ENCODE measurements at regions not wholly inside any gene's neighbourhood (a gene's known extent, or its start where the extent isn't known, plus 50 kb on each side); places are given as distances from the start of the nearest gene placed in this dataset.
A peak's percentile ranks its signal among the peaks of the same experiment; 100 is the strongest.

DNA sequence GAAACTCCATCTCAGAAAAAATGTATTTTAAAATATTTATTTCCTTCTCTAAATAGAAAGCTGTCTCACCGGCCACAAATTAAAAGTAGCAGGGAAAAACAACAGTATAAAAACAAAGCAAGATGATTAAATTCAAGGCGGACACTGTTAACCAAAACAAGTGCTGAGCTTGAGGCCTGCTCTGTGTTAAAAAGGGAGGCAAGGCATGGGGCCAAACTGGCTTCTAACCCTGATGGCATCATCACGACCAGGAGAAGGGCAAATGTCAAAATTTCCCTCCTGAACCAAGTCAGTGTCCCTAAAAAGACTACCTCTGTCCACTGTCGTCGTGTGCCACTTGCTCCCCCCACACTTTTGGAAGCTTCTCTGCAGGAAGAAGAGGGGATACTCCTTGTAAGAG, 116.1 kb downstream of the MSX2 start:
- H3K9me3 ChIP-seq = no peaks in the 10 kb centered on the region; the same call in 2 of the 3 replicates
- TF ChIP-seq RAD21 (conservative IDR thresholded peaks at IDR 0.05 in 1 of 2, IDR thresholded peaks at IDR 0.05 in 1 of 2) (no peak), TFCP2L1 (CRISPR knock-in tag; IDR thresholded peaks at IDR 0.05) (no peak), SREBF2 (IDR thresholded peaks at IDR 0.05) (no peak), MYC (IDR thresholded peaks at IDR 0.05; ENCODE audit: borderline replicate concordance, low read length) (no peak), JUNB (IDR thresholded peaks at IDR 0.05) (no peak), EHMT2 (IDR thresholded peaks at IDR 0.05; ENCODE audit: low read depth) (no peak), RARB (CRISPR knock-in tag; IDR thresholded peaks at IDR 0.05) (no peak)
- TF ChIP-seq, protein P1, sequence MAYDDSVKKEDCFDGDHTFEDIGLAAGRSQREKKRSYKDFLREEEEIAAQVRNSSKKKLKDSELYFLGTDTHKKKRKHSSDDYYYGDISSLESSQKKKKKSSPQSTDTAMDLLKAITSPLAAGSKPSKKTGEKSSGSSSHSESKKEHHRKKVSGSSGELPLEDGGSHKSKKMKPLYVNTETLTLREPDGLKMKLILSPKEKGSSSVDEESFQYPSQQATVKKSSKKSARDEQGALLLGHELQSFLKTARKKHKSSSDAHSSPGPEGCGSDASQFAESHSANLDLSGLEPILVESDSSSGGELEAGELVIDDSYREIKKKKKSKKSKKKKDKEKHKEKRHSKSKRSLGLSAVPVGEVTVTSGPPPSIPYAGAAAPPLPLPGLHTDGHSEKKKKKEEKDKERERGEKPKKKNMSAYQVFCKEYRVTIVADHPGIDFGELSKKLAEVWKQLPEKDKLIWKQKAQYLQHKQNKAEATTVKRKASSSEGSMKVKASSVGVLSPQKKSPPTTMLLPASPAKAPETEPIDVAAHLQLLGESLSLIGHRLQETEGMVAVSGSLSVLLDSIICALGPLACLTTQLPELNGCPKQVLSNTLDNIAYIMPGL (CRISPR knock-in tag; IDR thresholded peaks at IDR 0.05; ENCODE audit: borderline replicate concordance) = no peak
- TF ChIP-seq, protein P2, sequence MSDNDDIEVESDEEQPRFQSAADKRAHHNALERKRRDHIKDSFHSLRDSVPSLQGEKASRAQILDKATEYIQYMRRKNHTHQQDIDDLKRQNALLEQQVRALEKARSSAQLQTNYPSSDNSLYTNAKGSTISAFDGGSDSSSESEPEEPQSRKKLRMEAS (IDR thresholded peaks at IDR 0.05) = no peak
- TF ChIP-seq, protein P3, sequence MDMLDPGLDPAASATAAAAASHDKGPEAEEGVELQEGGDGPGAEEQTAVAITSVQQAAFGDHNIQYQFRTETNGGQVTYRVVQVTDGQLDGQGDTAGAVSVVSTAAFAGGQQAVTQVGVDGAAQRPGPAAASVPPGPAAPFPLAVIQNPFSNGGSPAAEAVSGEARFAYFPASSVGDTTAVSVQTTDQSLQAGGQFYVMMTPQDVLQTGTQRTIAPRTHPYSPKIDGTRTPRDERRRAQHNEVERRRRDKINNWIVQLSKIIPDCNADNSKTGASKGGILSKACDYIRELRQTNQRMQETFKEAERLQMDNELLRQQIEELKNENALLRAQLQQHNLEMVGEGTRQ (IDR thresholded peaks at IDR 0.05) = no peak
- FAIRE-seq = no peak
- no peak overlapping the region for H3K4me3 ChIP-seq
- H3K27ac ChIP-seq = no peak overlapping the region
- peaks cover 7% of the 10 kb centered on the region; the same call in 1 of the 3 replicates for H3K4me1 ChIP-seq
- 35% methylated on average over 5 of the region's 5 CpGs for WGBS (ENCODE audit: missing lambda C conversion rate)
- no peak overlapping the region for H3K4me2 ChIP-seq
- POLR2A ChIA-PET = no interaction called here
- DNase-seq (ENCODE audit: low read depth in 1 of 2, low spot score in 1 of 2) = no peak
- ATAC-seq = no peak
- CTCF ChIA-PET = interaction anchor here (1.1 kb wide), 1 partner anchor 84 kb away, joined by 3 read pairs; no protein-coding TSS in a partner anchor

DNA sequence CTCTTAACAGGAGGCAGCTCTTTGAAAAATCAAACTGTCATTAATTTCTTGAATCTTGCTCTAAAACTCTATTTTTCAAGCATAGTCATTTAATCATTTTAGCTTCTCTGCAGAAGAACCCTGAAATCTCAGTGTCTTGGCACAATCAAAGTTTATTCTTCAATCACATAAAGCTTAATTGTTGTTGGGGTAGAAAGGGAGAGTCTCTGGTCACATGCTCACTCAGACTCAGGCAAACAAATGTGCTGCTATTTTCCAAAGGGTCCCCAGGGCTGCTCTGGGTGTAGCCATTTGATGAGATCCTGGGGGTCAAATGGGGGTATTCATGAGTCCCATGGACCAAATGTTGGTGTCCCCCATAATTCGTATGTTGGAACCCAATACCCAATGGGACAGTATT, 114.8 kb downstream of the MSX2 start:
- 29% methylated on average over 1 of the region's 1 CpG for WGBS (ENCODE audit: missing lambda C conversion rate)
- no peak for FAIRE-seq
- no peak overlapping the region for H3K4me2 ChIP-seq
- no peak overlapping the region for H3K27ac ChIP-seq
- ChIA-PET CTCF (interaction anchor here (0.7 to 2.4 kb wide), 9 partner anchors 9 to 766 kb away, joined by 3 to 12 read pairs (median 3); no protein-coding TSS in a partner anchor), POLR2A (no interaction called here)
- no peak for ATAC-seq
- TF ChIP-seq EP300 (IDR thresholded peaks at IDR 0.05) = no peak
- TF ChIP-seq RAD21 (conservative IDR thresholded peaks at IDR 0.05 in 1 of 2, IDR thresholded peaks at IDR 0.05 in 1 of 2) = no peak
- TF ChIP-seq, protein P4, sequence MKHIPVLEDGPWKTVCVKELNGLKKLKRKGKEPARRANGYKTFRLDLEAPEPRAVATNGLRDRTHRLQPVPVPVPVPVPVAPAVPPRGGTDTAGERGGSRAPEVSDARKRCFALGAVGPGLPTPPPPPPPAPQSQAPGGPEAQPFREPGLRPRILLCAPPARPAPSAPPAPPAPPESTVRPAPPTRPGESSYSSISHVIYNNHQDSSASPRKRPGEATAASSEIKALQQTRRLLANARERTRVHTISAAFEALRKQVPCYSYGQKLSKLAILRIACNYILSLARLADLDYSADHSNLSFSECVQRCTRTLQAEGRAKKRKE (CRISPR knock-in tag; IDR thresholded peaks at IDR 0.05; ENCODE audit: low read depth) = no peak
- no peak overlapping the region for H3K4me3 ChIP-seq
- DNase-seq (ENCODE audit: low read depth in 1 of 2, low spot score in 1 of 2) = no peak
- H3K9me3 ChIP-seq = no peaks in the 10 kb centered on the region; the same call in 1 of the 3 replicates
- peaks cover 7% of the 10 kb centered on the region; the same call in 1 of the 3 replicates for H3K4me1 ChIP-seq

DNA sequence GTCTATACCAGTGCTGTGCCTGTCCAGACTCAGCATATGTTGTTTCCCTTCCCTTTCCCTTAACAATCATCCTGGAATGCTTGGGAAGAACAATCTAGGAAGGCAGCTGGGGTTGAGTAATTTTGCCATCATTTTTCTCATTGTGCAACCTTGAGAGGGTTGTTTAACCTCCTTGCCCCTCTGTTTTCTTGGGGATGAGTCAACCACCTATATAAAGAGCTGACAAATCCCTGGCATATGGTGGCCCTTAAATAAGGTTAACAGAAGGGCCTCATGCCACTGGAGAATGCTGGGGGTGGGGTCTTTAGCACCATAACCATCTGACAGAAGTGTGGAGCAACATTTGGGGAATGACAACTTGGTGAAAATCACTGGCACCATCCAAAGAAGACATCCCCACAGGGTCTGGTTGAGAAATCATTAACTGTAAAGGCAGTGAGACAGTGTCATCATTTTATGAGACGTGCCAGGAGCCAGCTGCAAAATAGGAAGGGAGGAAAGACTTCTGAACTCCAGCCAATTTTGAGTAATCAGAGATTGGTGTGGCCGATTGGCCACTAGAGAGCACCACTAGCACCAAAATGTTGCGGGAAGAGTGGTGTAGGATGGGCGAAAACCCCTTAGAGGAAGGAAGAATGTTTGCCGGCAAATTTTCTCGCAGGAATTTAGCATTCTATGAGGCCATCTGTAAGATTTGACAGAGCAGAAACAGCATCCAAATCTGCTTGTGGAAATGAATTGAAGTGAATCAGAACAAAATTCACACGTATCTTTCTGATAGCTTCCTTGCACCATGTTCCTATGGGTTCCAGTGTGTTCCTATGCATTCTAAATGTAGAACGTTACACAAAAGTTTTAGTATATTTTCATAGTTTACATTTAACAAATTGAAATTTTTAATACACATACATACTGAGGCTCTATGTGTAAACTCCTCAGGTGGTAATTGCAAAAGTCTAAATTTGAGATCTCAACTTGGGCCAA, 113.8 kb downstream of the MSX2 start:
- Histone ChIP-seq H3K27ac (no peak overlapping the region), H3K4me1 (peaks cover 7% of the 10 kb centered on the region; the same call in 1 of the 3 replicates), H3K9me3 (no peaks in the 10 kb centered on the region; the same call in 1 of the 3 replicates), H3K4me3 (no peak overlapping the region), H3K4me2 (peak overlapping the region; percentile 25)
- FAIRE-seq = no peak
- ChIA-PET CTCF (interaction anchor here (0.6 to 2.4 kb wide), 12 partner anchors 9 to 767 kb away, joined by 3 to 12 read pairs (median 4); no protein-coding TSS in a partner anchor), POLR2A (no interaction called here)
- peak; percentile 51 to 95 for ATAC-seq
- 12% methylated on average over 8 of the region's 8 CpGs for WGBS (ENCODE audit: missing lambda C conversion rate)
- DNase-seq (ENCODE audit: low read depth in 1 of 2, low spot score in 1 of 2) = peak; percentile 40 to 49
- no peak for TF ChIP-seq CBX8 (IDR thresholded peaks at IDR 0.05)
- TF ChIP-seq EHF (CRISPR knock-in tag; IDR thresholded peaks at IDR 0.05) = no peak
- TF ChIP-seq HDAC2 (IDR thresholded peaks at IDR 0.05) = no peak
- TF ChIP-seq HOXB5 (CRISPR knock-in tag; IDR thresholded peaks at IDR 0.05) = no peak
- TF ChIP-seq BHLHE40 (IDR thresholded peaks at IDR 0.05; ENCODE audit: low read depth, low read length) = no peak
- peak; percentile 82 to 87 for TF ChIP-seq CEBPB (IDR thresholded peaks at IDR 0.05)
- TF ChIP-seq FOSB (CRISPR knock-in tag; IDR thresholded peaks at IDR 0.05) = no peak
- TF ChIP-seq, protein P5, sequence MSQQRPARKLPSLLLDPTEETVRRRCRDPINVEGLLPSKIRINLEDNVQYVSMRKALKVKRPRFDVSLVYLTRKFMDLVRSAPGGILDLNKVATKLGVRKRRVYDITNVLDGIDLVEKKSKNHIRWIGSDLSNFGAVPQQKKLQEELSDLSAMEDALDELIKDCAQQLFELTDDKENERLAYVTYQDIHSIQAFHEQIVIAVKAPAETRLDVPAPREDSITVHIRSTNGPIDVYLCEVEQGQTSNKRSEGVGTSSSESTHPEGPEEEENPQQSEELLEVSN (IDR thresholded peaks at IDR 0.05; ENCODE audit: borderline replicate concordance, low read depth) = no peak
- no peak for TF ChIP-seq CHD2 (IDR thresholded peaks at IDR 0.05; ENCODE audit: low read length, partially characterized antibody)
- TF ChIP-seq ZFP36 (IDR thresholded peaks at IDR 0.05; ENCODE audit: borderline replicate concordance, partially characterized antibody) = no peak
- TF ChIP-seq CHD4 (IDR thresholded peaks at IDR 0.05; ENCODE audit: borderline replicate concordance) = no peak
- TF ChIP-seq, protein P6, sequence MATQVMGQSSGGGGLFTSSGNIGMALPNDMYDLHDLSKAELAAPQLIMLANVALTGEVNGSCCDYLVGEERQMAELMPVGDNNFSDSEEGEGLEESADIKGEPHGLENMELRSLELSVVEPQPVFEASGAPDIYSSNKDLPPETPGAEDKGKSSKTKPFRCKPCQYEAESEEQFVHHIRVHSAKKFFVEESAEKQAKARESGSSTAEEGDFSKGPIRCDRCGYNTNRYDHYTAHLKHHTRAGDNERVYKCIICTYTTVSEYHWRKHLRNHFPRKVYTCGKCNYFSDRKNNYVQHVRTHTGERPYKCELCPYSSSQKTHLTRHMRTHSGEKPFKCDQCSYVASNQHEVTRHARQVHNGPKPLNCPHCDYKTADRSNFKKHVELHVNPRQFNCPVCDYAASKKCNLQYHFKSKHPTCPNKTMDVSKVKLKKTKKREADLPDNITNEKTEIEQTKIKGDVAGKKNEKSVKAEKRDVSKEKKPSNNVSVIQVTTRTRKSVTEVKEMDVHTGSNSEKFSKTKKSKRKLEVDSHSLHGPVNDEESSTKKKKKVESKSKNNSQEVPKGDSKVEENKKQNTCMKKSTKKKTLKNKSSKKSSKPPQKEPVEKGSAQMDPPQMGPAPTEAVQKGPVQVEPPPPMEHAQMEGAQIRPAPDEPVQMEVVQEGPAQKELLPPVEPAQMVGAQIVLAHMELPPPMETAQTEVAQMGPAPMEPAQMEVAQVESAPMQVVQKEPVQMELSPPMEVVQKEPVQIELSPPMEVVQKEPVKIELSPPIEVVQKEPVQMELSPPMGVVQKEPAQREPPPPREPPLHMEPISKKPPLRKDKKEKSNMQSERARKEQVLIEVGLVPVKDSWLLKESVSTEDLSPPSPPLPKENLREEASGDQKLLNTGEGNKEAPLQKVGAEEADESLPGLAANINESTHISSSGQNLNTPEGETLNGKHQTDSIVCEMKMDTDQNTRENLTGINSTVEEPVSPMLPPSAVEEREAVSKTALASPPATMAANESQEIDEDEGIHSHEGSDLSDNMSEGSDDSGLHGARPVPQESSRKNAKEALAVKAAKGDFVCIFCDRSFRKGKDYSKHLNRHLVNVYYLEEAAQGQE (IDR thresholded peaks at IDR 0.05) = no peak

Data from A549 (cell line).